Mammary epithelial cell (primary cell): ENCODE measurements at regions not wholly inside any gene's neighbourhood (a gene's known extent, or its start where the extent isn't known, plus 50 kb on each side); places are given as distances from the start of the nearest gene placed in this dataset.

ENCODE experiments used
- EZH2 ChIP-seq: IDR thresholded peaks from 2 replicates; pipeline ENCODE4 v1.6.1; 2012; ENCODE audit warnings: low read length, inconsistent platforms, borderline replicate concordance
- TF ChIP-seq, protein P1 (sequence below), 2 donors: IDR thresholded peaks in 1 of 2; conservative IDR thresholded peaks in 1 of 2; 2 replicates each; pipeline ENCODE4 v1.5.1; 2011 to 2012; ENCODE audit warnings: inconsistent platforms in 2 of 2, low read length in 2 of 2, mild to moderate bottlenecking in 2 of 2, control low read depth in 1 of 2, low read depth in 1 of 2; ENCODE audit not compliant: insufficient read depth in 1 of 2; ENCODE audit errors: extremely low read depth in 1 of 2

DNA sequence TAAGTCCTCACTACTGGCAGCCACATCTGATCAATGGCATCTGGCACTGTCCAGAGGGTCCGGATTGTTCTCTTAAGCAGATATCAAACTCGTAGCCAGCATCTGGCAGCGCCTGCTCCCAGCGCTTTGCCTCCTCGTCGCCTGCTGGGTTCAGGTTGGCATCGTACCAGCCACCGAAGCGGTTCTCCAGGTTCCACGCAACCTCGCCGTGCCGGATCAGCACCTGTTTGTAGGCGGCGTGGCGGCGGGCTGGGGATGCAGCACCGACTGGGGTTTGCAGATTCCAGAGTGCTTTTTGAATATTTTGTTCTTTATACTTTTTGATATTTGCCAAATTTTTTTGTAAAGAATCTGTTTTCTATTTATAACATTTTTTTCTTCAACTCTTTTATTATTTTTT, 111.6 kb downstream of the NR2F2 start:
- TF ChIP-seq, protein P1, sequence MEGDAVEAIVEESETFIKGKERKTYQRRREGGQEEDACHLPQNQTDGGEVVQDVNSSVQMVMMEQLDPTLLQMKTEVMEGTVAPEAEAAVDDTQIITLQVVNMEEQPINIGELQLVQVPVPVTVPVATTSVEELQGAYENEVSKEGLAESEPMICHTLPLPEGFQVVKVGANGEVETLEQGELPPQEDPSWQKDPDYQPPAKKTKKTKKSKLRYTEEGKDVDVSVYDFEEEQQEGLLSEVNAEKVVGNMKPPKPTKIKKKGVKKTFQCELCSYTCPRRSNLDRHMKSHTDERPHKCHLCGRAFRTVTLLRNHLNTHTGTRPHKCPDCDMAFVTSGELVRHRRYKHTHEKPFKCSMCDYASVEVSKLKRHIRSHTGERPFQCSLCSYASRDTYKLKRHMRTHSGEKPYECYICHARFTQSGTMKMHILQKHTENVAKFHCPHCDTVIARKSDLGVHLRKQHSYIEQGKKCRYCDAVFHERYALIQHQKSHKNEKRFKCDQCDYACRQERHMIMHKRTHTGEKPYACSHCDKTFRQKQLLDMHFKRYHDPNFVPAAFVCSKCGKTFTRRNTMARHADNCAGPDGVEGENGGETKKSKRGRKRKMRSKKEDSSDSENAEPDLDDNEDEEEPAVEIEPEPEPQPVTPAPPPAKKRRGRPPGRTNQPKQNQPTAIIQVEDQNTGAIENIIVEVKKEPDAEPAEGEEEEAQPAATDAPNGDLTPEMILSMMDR (conservative IDR thresholded peaks at IDR 0.05 in 1 of 2, IDR thresholded peaks at IDR 0.05 in 1 of 2; ENCODE audit: extremely low read depth in 1 of 2, insufficient read depth in 1 of 2, low read depth in 1 of 2, low read length in 2 of 2) = no peak
- no peak for TF ChIP-seq EZH2
